Stimulated activated memory B cell treated with anti-CD40 and anti-IgM and Interleukin-4, amounts not matched to agents 10 μg/mL and 1 μg/mL and 100 μg/mL, for 72 hours (primary cell): ENCODE measurements at regions not wholly inside any gene's neighbourhood (a gene's known extent, or its start where the extent isn't known, plus 50 kb on each side); places are given as distances from the start of the nearest gene placed in this dataset.

Experiments
- ATAC-seq: fragments of 150-1000 bp; cut with Tn5 transposase; 2 replicates; pipeline ENCODE4 v1.10.0; 2021
- H3K27ac Mint-ChIP-seq: one replicate; pipeline ENCODE4 v1.8.0; 2022; ENCODE audit warnings: mild to moderate bottlenecking, mixed read lengths
- H3K27me3 Mint-ChIP-seq: one replicate; pipeline ENCODE4 v1.8.0; 2022; ENCODE audit warnings: mixed read lengths
- H3K36me3 Mint-ChIP-seq: one replicate; pipeline ENCODE4 v1.8.0; 2022; ENCODE audit warnings: mixed read lengths
- H3K4me1 Mint-ChIP-seq: one replicate; pipeline ENCODE4 v1.8.0; 2022; ENCODE audit warnings: mixed read lengths
- H3K4me3 Mint-ChIP-seq: one replicate; pipeline ENCODE4 v1.8.0; 2022; ENCODE audit warnings: mild to moderate bottlenecking, moderate library complexity, mixed read lengths
- H3K9me3 Mint-ChIP-seq: one replicate; pipeline ENCODE4 v1.8.0; 2022; ENCODE audit warnings: mixed read lengths

- Mint-ChIP-seq H3K36me3 (no peaks in the 10 kb centered on the region), H3K9me3 (no peaks in the 10 kb centered on the region), H3K4me1 (no peaks in the 10 kb centered on the region), H3K27ac (no peak overlapping the region), H3K27me3 (peaks cover 21% of the 10 kb centered on the region), H3K4me3 (no peak overlapping the region)
- no peak for ATAC-seq
Observed at GRCh38 chr2:41908349-41908748, 139.5 kb upstream of the PKDCC start.

- Mint-ChIP-seq H3K4me3 (no peak overlapping the region), H3K36me3 (no peaks in the 10 kb centered on the region), H3K27me3 (peaks cover 30% of the 10 kb centered on the region), H3K4me1 (no peaks in the 10 kb centered on the region), H3K27ac (no peak overlapping the region), H3K9me3 (no peaks in the 10 kb centered on the region)
- ATAC-seq = no peak
Observed at GRCh38 chr2:41909584-41909983, 138.2 kb upstream of the PKDCC start.

- Mint-ChIP-seq H3K4me1 (no peaks in the 10 kb centered on the region), H3K27ac (no peak overlapping the region), H3K4me3 (no peak overlapping the region), H3K27me3 (peaks cover 35% of the 10 kb centered on the region), H3K9me3 (no peaks in the 10 kb centered on the region), H3K36me3 (no peaks in the 10 kb centered on the region)
- no peak for ATAC-seq
Observed at GRCh38 chr2:41910126-41910525, 137.7 kb upstream of the PKDCC start.

- Mint-ChIP-seq H3K27me3 (peaks cover 28% of the 10 kb centered on the region), H3K36me3 (no peaks in the 10 kb centered on the region), H3K4me3 (no peak overlapping the region), H3K9me3 (no peaks in the 10 kb centered on the region), H3K27ac (no peak overlapping the region), H3K4me1 (no peaks in the 10 kb centered on the region)
- ATAC-seq = no peak
Observed at GRCh38 chr2:41911033-41911432, 136.8 kb upstream of the PKDCC start.

- Mint-ChIP-seq H3K4me3 (no peak overlapping the region), H3K27ac (no peak overlapping the region), H3K9me3 (no peaks in the 10 kb centered on the region), H3K27me3 (peaks cover 26% of the 10 kb centered on the region), H3K36me3 (no peaks in the 10 kb centered on the region), H3K4me1 (no peaks in the 10 kb centered on the region)
- ATAC-seq = no peak
Observed at GRCh38 chr2:41912337-41912736, 135.5 kb upstream of the PKDCC start.

GRCh38 chr2:41912776-41913175 is 135.0 kb upstream of the PKDCC start:
- H3K27ac Mint-ChIP-seq = no peak overlapping the region
- no peaks in the 10 kb centered on the region for H3K36me3 Mint-ChIP-seq
- peaks cover 27% of the 10 kb centered on the region for H3K27me3 Mint-ChIP-seq
- H3K9me3 Mint-ChIP-seq = no peaks in the 10 kb centered on the region
- no peaks in the 10 kb centered on the region for H3K4me1 Mint-ChIP-seq
- no peak for ATAC-seq
- no peak overlapping the region for H3K4me3 Mint-ChIP-seq

GRCh38 chr2:41913311-41913710 is 134.5 kb upstream of the PKDCC start:
- Mint-ChIP-seq H3K27ac (no peak overlapping the region), H3K4me1 (no peaks in the 10 kb centered on the region), H3K27me3 (peaks cover 27% of the 10 kb centered on the region), H3K4me3 (no peak overlapping the region), H3K36me3 (no peaks in the 10 kb centered on the region), H3K9me3 (no peaks in the 10 kb centered on the region)
- ATAC-seq = no peak

GRCh38 chr2:41913921-41914609 is 133.8 kb upstream of the PKDCC start:
- Mint-ChIP-seq H3K27me3 (peaks cover 27% of the 10 kb centered on the region), H3K4me3 (no peak overlapping the region), H3K36me3 (no peaks in the 10 kb centered on the region), H3K4me1 (no peaks in the 10 kb centered on the region), H3K9me3 (no peaks in the 10 kb centered on the region), H3K27ac (no peak overlapping the region)
- ATAC-seq = no peak

GRCh38 chr2:41914936-41915335 is 132.9 kb upstream of the PKDCC start:
- no peaks in the 10 kb centered on the region for H3K9me3 Mint-ChIP-seq
- peaks cover 27% of the 10 kb centered on the region for H3K27me3 Mint-ChIP-seq
- H3K27ac Mint-ChIP-seq = no peak overlapping the region
- H3K4me3 Mint-ChIP-seq = no peak overlapping the region
- H3K36me3 Mint-ChIP-seq = no peaks in the 10 kb centered on the region
- no peaks in the 10 kb centered on the region for H3K4me1 Mint-ChIP-seq
- ATAC-seq = no peak

GRCh38 chr2:41916177-41916576 is 131.6 kb upstream of the PKDCC start:
- no peaks in the 10 kb centered on the region for H3K9me3 Mint-ChIP-seq
- no peak for ATAC-seq
- no peaks in the 10 kb centered on the region for H3K4me1 Mint-ChIP-seq
- no peaks in the 10 kb centered on the region for H3K36me3 Mint-ChIP-seq
- H3K4me3 Mint-ChIP-seq = no peak overlapping the region
- H3K27me3 Mint-ChIP-seq = peaks cover 32% of the 10 kb centered on the region
- H3K27ac Mint-ChIP-seq = no peak overlapping the region

GRCh38 chr2:41917587-41917986 is 130.2 kb upstream of the PKDCC start:
- no peaks in the 10 kb centered on the region for H3K36me3 Mint-ChIP-seq
- ATAC-seq = no peak
- H3K4me3 Mint-ChIP-seq = no peak overlapping the region
- peaks cover 37% of the 10 kb centered on the region for H3K27me3 Mint-ChIP-seq
- H3K9me3 Mint-ChIP-seq = no peaks in the 10 kb centered on the region
- H3K27ac Mint-ChIP-seq = no peak overlapping the region
- H3K4me1 Mint-ChIP-seq = no peaks in the 10 kb centered on the region

GRCh38 chr2:41919135-41919534 is 128.7 kb upstream of the PKDCC start:
- Mint-ChIP-seq H3K27me3 (peaks cover 32% of the 10 kb centered on the region), H3K4me3 (no peak overlapping the region), H3K9me3 (no peaks in the 10 kb centered on the region), H3K36me3 (no peaks in the 10 kb centered on the region), H3K27ac (no peak overlapping the region), H3K4me1 (no peaks in the 10 kb centered on the region)
- ATAC-seq = no peak

GRCh38 chr2:41920181-41920580 is 127.6 kb upstream of the PKDCC start:
- Mint-ChIP-seq H3K9me3 (no peaks in the 10 kb centered on the region), H3K4me1 (no peaks in the 10 kb centered on the region), H3K4me3 (no peak overlapping the region), H3K36me3 (peaks cover 4% of the 10 kb centered on the region), H3K27ac (no peak overlapping the region), H3K27me3 (peaks cover 22% of the 10 kb centered on the region)
- no peak for ATAC-seq

- Mint-ChIP-seq H3K4me1 (no peaks in the 10 kb centered on the region), H3K27ac (no peak overlapping the region), H3K4me3 (no peak overlapping the region), H3K27me3 (peaks cover 22% of the 10 kb centered on the region), H3K9me3 (peaks cover 3% of the 10 kb centered on the region), H3K36me3 (peaks cover 8% of the 10 kb centered on the region)
- no peak for ATAC-seq
Observed at GRCh38 chr2:41920812-41921211, 127.0 kb upstream of the PKDCC start.

- Mint-ChIP-seq H3K4me1 (no peaks in the 10 kb centered on the region), H3K9me3 (peaks cover 7% of the 10 kb centered on the region), H3K27ac (no peak overlapping the region), H3K36me3 (peaks cover 8% of the 10 kb centered on the region), H3K27me3 (peaks cover 15% of the 10 kb centered on the region), H3K4me3 (no peak overlapping the region)
- no peak for ATAC-seq
Observed at GRCh38 chr2:41922177-41922576, 125.6 kb upstream of the PKDCC start.

- H3K9me3 Mint-ChIP-seq = peaks cover 7% of the 10 kb centered on the region
- peaks cover 8% of the 10 kb centered on the region for H3K36me3 Mint-ChIP-seq
Observed at GRCh38 chr2:41923156-41923786, 124.5 kb upstream of the PKDCC start.

More at GRCh38 chr2:41923156-41923786, 124.5 kb upstream of the PKDCC start:
- Mint-ChIP-seq H3K27me3 (peaks cover 10% of the 10 kb centered on the region), H3K4me3 (no peak overlapping the region), H3K4me1 (no peaks in the 10 kb centered on the region), H3K27ac (no peak overlapping the region)
- no peak for ATAC-seq
